K562 (cell line): ENCODE measurements at regions not wholly inside any gene's neighbourhood (a gene's known extent, or its start where the extent isn't known, plus 50 kb on each side); places are given as distances from the start of the nearest gene placed in this dataset.
A peak's percentile ranks its signal among the peaks of the same experiment; 100 is the strongest.

ENCODE experiments used
- ATAC-seq: fragments of 200-7000 bp; cut with Tn5 transposase; 3 replicates; pipeline ENCODE4 v1.9.1; 2020; ENCODE audit warnings: moderate library complexity
- BruUV-seq: library from RNA; stranded (reverse); fragments of 400-500 nt; replicated peaks from 2 replicates; lab custom pipeline; 2021; lab: Mats Ljungman, UMichigan
- CTCF ChIA-PET: fragments of 300-600 bp; formaldehyde crosslinking; extraction: SDS; loops from one replicate; lab custom pipeline; 2021; ENCODE audit warnings: low intra/inter-chr PET ratio; lab: Yijun Ruan, JAX
- POLR2A ChIA-PET: fragments of 300-600, 350-650 bp; sonication (Branson Sonifier 250); formaldehyde crosslinking; extraction: SDS; loops from one replicate; lab custom pipeline; 2021; ENCODE audit warnings: antibody characterized with exemption, inconsistent platforms; lab: Yijun Ruan, JAX
- DNase-seq, 4 experiments: peaks; one replicate each; pipeline versions ENCODE4 v3.0.0 to v3.0.0-alpha.2; 2011 to 2018; ENCODE audit warnings: low spot score in 3 of 4, mixed read lengths in 3 of 4; ENCODE audit errors: extremely low read depth in 1 of 4
- FAIRE-seq: peaks from 2 replicates; lab custom pipeline; 2011; peaks lifted over from hg19 to GRCh38; lab: Jason Lieb, UNC
- H2AFZ ChIP-seq: 2 replicates; pipeline ENCODE4 v1.6.0; 2011; ENCODE audit warnings: low read depth, low read length, control low read depth, inconsistent platforms
- H3K27ac ChIP-seq: fragments of 200-600 bp; 3 replicates; pipeline ENCODE4 v1.8.0; 2011; ENCODE audit warnings: low read depth, mild to moderate bottlenecking, control low read depth, inconsistent platforms, low read length, moderate library complexity, mixed read lengths; ENCODE audit errors: extremely low read depth
- H3K27me3 ChIP-seq, 2 experiments: fragments of 300-600 bp in 1 of 2; 2 replicates in 1 of 2; 3 replicates in 1 of 2; pipeline versions ENCODE4 v1.6.0 to v1.8.0; 2011; ENCODE audit warnings: inconsistent platforms in 2 of 2, low read length in 2 of 2, mild to moderate bottlenecking in 1 of 2, mixed read lengths in 1 of 2, moderate library complexity in 1 of 2; ENCODE audit not compliant: control insufficient read depth in 2 of 2, insufficient read depth in 2 of 2
- H3K36me3 ChIP-seq: fragments of 300-600 bp; 3 replicates; pipeline ENCODE4 v1.8.0; 2011; ENCODE audit warnings: mild to moderate bottlenecking, low read length, inconsistent platforms; ENCODE audit not compliant: control insufficient read depth, insufficient read depth
- H3K4me1 ChIP-seq, 2 experiments: fragments of 200-600 bp in 1 of 2; replicated peaks in 1 of 2; 2 replicates in 1 of 2; 3 replicates in 1 of 2; pipeline versions ENCODE4 v1.5.1 to v1.8.0; 2011; ENCODE audit warnings: inconsistent platforms in 2 of 2, low read length in 2 of 2, mild to moderate bottlenecking in 1 of 2, mixed read lengths in 1 of 2, moderate library complexity in 1 of 2; ENCODE audit not compliant: control insufficient read depth in 2 of 2, insufficient read depth in 2 of 2
- H3K4me2 ChIP-seq: 2 replicates; pipeline ENCODE4 v1.6.1; 2011; ENCODE audit warnings: low read length, control low read depth, inconsistent platforms, mixed read lengths; ENCODE audit not compliant: insufficient read depth
- H3K4me3 ChIP-seq: fragments of 200-600 bp; sonication (generic), shearing (Covaris generic); 2 replicates; pipeline ENCODE4 v1.5.1; 2016; ENCODE audit warnings: control low read depth, inconsistent platforms
- H3K79me2 ChIP-seq: fragments of 200-600 bp; 3 replicates; pipeline ENCODE4 v1.8.0; 2011; ENCODE audit warnings: low read length, inconsistent platforms; ENCODE audit not compliant: control insufficient read depth, insufficient read depth
- H3K9ac ChIP-seq, 2 experiments: 2 replicates each; pipeline versions ENCODE4 v1.6.0 to v1.6.1; 2011; ENCODE audit warnings: low read depth in 2 of 2, low read length in 2 of 2, control low read depth in 1 of 2, inconsistent platforms in 1 of 2, mild to moderate bottlenecking in 1 of 2, mixed read lengths in 1 of 2; ENCODE audit not compliant: insufficient read depth in 1 of 2
- H3K9me1 ChIP-seq: one replicate; pipeline ENCODE4 v1.6.0; 2011; ENCODE audit warnings: inconsistent platforms, mild to moderate bottlenecking, low read length, moderate library complexity; ENCODE audit not compliant: control insufficient read depth, insufficient read depth
- H3K9me3 ChIP-seq: replicated peaks from 2 replicates; pipeline ENCODE4 v1.5.1; 2011; ENCODE audit warnings: low read depth, low read length, inconsistent platforms; ENCODE audit not compliant: control insufficient read depth, insufficient read depth
- H4K20me1 ChIP-seq: replicated peaks from 2 replicates; pipeline ENCODE4 v1.6.1; 2011; ENCODE audit warnings: low read length, inconsistent platforms, mixed read lengths; ENCODE audit not compliant: control insufficient read depth, insufficient read depth
- CHD4 ChIP-seq: fragments of 200-600 bp; sonication (generic); IDR thresholded peaks from 3 replicates; pipeline ENCODE4 v1.6.1; 2012; ENCODE audit warnings: low read depth, mild to moderate bottlenecking, mixed read lengths, low read length, inconsistent platforms; ENCODE audit not compliant: insufficient read depth, insufficient replicate concordance, poor library complexity, severe bottlenecking
- FOS ChIP-seq: IDR thresholded peaks from 3 replicates; pipeline ENCODE4 v1.6.1; 2011; ENCODE audit not compliant: insufficient read length; ENCODE audit errors: extremely low read depth
- USF2 ChIP-seq: sonication (generic); formaldehyde crosslinking; IDR thresholded peaks from 2 replicates; pipeline ENCODE4 v1.5.0; 2020; ENCODE audit warnings: missing genetic modification reagents
- WGBS: fragments of 100-300 bp; shearing (Covaris generic); methylation state at CpG from one replicate; pipeline ENCODE4 v1.1.6; 2016; ENCODE audit warnings: low coverage, mixed read lengths; ENCODE audit not compliant: insufficient coverage; ENCODE audit errors: missing lambda C conversion rate; 5-methylcytosine and 5-hydroxymethylcytosine counted together
- in situ Hi-C: fragments of 300-500 bp; cut with MboI; formaldehyde crosslinking; loops from 4 replicates; pipeline ENCODE4 v1.15.0; 2018; ENCODE audit warnings: inconsistent platforms, mixed read lengths
- intact Hi-C: fragments of 100-400 bp; cut with micrococcal nuclease; formaldehyde crosslinking; loops from 2 replicates; pipeline ENCODE4 v1.14.2; 2022

GRCh38 chr15:20353966-20354883, 187.4 kb downstream of the GOLGA6L6 start:
- no peak overlapping the region for H2AFZ ChIP-seq
- ChIA-PET CTCF (no interaction called here), POLR2A (interaction anchor here (0.7 to 0.9 kb wide), 2 partner anchors 8 to 13 kb away, joined by 3 to 4 read pairs; no protein-coding TSS in a partner anchor)
- peak; percentile 32 for FAIRE-seq
- H3K4me3 ChIP-seq, result no peak overlapping the region
- in situ Hi-C loops, result loop anchor here (25.0 kb wide), 3 partner anchors 258 to 1408 kb away; no protein-coding TSS in a partner anchor
- no peaks in the 10 kb centered on the region for H3K79me2 ChIP-seq
- no peak for DNase-seq
- H3K36me3 ChIP-seq, result no peaks in the 10 kb centered on the region
- peaks cover 0 to 34% of the 10 kb centered on the region in 2 experiments; a peak in 2 of 5 replicates for H3K4me1 ChIP-seq
- intact Hi-C loops, result no loop called here
- peaks cover 7 to 40% of the 10 kb centered on the region in 2 experiments; a peak in 4 of 5 replicates for H3K27me3 ChIP-seq
- TF ChIP-seq CHD4 (no peak), USF2 (CRISPR knock-in tag) (no peak), FOS (no peak)
- ATAC-seq, result no peak
- no peak overlapping the region for H3K27ac ChIP-seq
- no peaks in the 10 kb centered on the region for H3K9me3 ChIP-seq
- H3K4me2 ChIP-seq, result no peak overlapping the region
- BruUV-seq, result no TSS peak
- H3K9ac ChIP-seq, result no peak overlapping the region
- 2% methylated on average over 14 of the region's 14 CpGs for WGBS
- H3K9me1 ChIP-seq, result peaks cover 3% of the 10 kb centered on the region
- peaks cover 9% of the 10 kb centered on the region; the same call in 1 of the 2 replicates for H4K20me1 ChIP-seq
